Activated CD4-positive, alpha-beta memory T cell treated with anti-CD3 and anti-CD28 coated beads for 36 hours (primary cell): ENCODE measurements at regions not wholly inside any gene's neighbourhood (a gene's known extent, or its start where the extent isn't known, plus 50 kb on each side); places are given as distances from the start of the nearest gene placed in this dataset.

Source experiments
- CTCF ChIA-PET: fragments of 350-600 bp; sonication (Branson Sonifier 250); formaldehyde crosslinking; loops from one replicate; lab custom pipeline; 2021; ENCODE audit warnings: antibody characterized with exemption, inconsistent platforms; lab: Charles Lee
- POLR2A ChIA-PET: fragments of 350-600 bp; sonication (Branson Sonifier 250); formaldehyde crosslinking; loops from one replicate; lab custom pipeline; 2021; ENCODE audit warnings: antibody characterized with exemption; lab: Charles Lee
- DNase-seq: peaks from one replicate; pipeline ENCODE4 v3.0.0-alpha.2; 2020
- H3K27ac Mint-ChIP-seq: one replicate; pipeline ENCODE4 v1.8.0; 2021; ENCODE audit warnings: mixed read lengths
- H3K27me3 Mint-ChIP-seq: one replicate; pipeline ENCODE4 v1.8.0; 2021; ENCODE audit warnings: mixed read lengths
- H3K36me3 Mint-ChIP-seq: one replicate; pipeline ENCODE4 v1.8.0; 2021; ENCODE audit warnings: mixed read lengths
- H3K4me1 Mint-ChIP-seq: one replicate; pipeline ENCODE4 v1.8.0; 2021; ENCODE audit warnings: low read depth, mixed read lengths
- H3K4me3 Mint-ChIP-seq: one replicate; pipeline ENCODE4 v1.8.0; 2021; ENCODE audit warnings: mild to moderate bottlenecking, mixed read lengths
- H3K9me3 Mint-ChIP-seq: one replicate; pipeline ENCODE4 v1.8.0; 2021; ENCODE audit warnings: mixed read lengths
- intact Hi-C: fragments of 100-400 bp; cut with micrococcal nuclease; formaldehyde crosslinking; loops from one replicate; pipeline ENCODE4 v1.15.1; 2023

DNA sequence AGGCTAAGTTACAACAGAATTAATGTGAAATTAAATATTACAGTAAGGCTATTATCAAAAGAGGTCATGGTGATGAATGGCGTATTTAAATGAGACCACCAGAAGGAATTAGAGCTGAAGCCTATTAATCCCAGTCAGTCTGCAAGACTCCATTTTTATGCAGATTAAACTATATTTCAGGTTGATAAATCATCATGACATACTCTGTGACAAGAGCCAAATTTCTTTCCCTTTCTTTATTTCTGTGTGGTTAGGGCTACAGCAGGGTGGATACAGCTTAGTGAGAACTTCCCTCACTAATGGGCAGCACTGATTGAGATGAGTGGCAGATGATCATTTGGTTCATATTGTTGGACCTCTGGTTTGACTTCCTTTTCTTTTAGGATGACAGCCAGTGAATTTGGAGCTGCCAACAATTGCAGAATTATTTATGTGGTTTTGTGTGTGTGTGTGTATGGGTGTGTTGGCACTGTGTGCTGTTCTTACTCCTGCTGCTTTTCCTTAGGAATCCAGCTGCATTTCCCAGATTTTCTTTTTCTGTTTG is 481.3 kb downstream of the PIK3C3 start:
- ChIA-PET POLR2A (no interaction called here), CTCF (no interaction called here)
- Mint-ChIP-seq H3K36me3 (no peaks in the 10 kb centered on the region), H3K27me3 (no peaks in the 10 kb centered on the region), H3K4me3 (no peak overlapping the region), H3K4me1 (no peaks in the 10 kb centered on the region), H3K9me3 (peaks cover 6% of the 10 kb centered on the region), H3K27ac (no peak overlapping the region)
- DNase-seq = no peak
- intact Hi-C loops = no loop called here

DNA sequence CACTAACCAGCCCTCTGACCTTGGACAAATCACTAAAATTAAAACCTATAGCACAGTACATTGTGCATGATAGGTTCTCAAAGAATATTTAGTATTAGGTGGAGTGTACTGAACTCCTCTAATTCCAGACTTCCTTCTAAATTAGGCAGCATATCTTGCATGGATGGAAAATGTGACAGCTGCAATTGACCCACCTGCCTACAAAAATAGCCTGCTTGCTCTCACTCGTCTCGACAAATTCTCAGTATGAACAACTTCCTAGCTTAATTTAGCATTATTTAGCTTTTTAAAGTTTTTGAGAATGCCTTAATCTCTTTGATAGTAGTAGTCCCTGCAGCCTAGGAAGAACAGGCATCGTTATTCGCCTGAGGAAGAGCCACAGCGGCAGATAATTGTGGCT is 482.0 kb downstream of the PIK3C3 start:
- Mint-ChIP-seq H3K9me3 (peaks cover 6% of the 10 kb centered on the region), H3K27ac (no peak overlapping the region), H3K27me3 (no peaks in the 10 kb centered on the region), H3K36me3 (no peaks in the 10 kb centered on the region), H3K4me1 (no peaks in the 10 kb centered on the region), H3K4me3 (no peak overlapping the region)
- DNase-seq = no peak
- intact Hi-C loops = no loop called here
- CTCF ChIA-PET = no interaction called here
- POLR2A ChIA-PET = no interaction called here

DNA sequence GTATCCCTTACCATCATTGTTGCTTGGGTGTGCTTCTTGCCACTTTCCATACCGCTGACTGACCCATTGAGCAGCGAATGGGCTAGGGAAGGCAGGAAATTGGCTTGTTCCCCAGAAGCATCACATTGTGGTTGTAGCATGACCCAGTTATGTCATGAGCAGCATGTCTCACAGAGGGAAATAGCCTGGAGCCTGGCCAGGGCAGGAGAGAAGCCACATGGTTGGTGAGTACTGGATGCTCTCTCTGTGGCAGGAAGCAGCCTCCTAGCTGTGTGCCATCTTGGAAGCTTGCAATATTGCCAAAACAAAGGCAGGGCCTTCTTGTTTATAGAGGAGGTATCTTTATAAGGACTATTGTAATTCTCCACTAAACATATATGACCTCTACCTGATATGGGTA is 482.6 kb downstream of the PIK3C3 start:
- Mint-ChIP-seq H3K4me1 (no peaks in the 10 kb centered on the region), H3K27me3 (no peaks in the 10 kb centered on the region), H3K27ac (no peak overlapping the region), H3K36me3 (no peaks in the 10 kb centered on the region), H3K4me3 (no peak overlapping the region), H3K9me3 (peaks cover 6% of the 10 kb centered on the region)
- intact Hi-C loops = no loop called here
- DNase-seq = no peak
- POLR2A ChIA-PET = no interaction called here
- CTCF ChIA-PET = no interaction called here

DNA sequence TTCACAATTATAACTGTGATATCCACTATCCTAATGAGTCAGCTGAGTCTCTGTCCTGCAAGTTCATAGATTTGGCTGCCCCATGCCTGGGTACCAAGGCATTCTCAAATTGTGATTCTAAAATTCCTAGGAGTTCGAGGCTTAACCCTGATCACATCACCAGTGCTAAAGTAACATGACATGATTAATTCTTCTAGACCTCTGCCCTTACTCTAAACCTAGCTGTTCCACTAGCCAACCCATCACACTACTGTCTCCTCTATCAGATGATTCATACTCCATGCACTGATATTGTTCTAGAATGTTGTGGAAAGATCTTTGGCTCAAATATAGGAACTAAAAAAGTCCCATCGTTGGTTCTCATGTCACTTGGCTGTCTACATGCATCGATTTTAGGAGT is 487.6 kb downstream of the PIK3C3 start:
- peaks cover 19% of the 10 kb centered on the region for H3K9me3 Mint-ChIP-seq
- H3K4me3 Mint-ChIP-seq = no peak overlapping the region
- H3K36me3 Mint-ChIP-seq = no peaks in the 10 kb centered on the region
- no peaks in the 10 kb centered on the region for H3K4me1 Mint-ChIP-seq
- ChIA-PET POLR2A (no interaction called here), CTCF (no interaction called here)
- H3K27me3 Mint-ChIP-seq = no peaks in the 10 kb centered on the region
- intact Hi-C loops = no loop called here
- no peak for DNase-seq
- H3K27ac Mint-ChIP-seq = no peak overlapping the region

DNA sequence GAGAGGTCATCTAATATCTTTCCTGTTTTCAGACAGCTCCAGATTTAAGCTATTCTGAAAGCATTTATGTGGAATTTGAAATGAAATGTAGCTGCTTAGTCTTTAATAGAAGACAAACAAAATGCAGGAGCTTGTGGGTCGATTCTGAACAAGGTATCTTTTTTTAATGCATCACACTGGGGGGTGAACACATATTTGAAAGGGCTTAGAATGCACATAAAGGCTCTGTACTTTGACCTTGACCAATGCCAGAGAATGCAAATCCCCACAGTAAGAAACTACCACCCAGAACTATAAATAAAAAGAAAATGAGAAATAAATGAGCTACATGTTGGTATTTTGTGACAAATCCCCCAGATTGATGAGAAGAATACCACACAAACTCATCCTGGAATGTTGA is 489.3 kb downstream of the PIK3C3 start:
- intact Hi-C loops = no loop called here

DNA sequence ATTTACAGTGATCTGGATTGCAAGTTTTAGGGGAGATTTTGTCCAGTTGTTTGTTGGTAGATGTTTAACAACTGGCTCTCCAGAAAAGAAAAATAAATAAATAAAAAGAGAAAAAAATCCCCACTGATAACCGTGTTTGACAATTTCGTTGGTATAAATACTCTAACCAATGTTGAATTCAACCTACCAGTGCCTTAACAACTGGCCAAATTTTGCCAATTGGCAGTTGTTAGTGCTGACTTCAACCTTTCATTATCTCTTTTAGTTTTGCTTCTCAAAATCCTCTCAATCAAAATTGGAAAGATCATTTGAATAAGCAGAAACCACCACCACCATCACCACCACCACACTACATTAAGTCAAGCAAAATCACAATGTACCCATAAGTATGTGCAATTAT is 490.3 kb downstream of the PIK3C3 start:
- no peak overlapping the region for H3K27ac Mint-ChIP-seq
- intact Hi-C loops = no loop called here
- peaks cover 26% of the 10 kb centered on the region for H3K9me3 Mint-ChIP-seq
- ChIA-PET POLR2A (no interaction called here), CTCF (interaction anchor here (0.6 kb wide), 1 partner anchor 1857 kb away, joined by 3 read pairs; no protein-coding TSS in a partner anchor)
- H3K36me3 Mint-ChIP-seq = no peaks in the 10 kb centered on the region
- DNase-seq = no peak
- H3K4me3 Mint-ChIP-seq = no peak overlapping the region
- H3K4me1 Mint-ChIP-seq = no peaks in the 10 kb centered on the region
- H3K27me3 Mint-ChIP-seq = no peaks in the 10 kb centered on the region

More for the DNA sequence above, 489.3 kb downstream of the PIK3C3 start:
- H3K4me1 Mint-ChIP-seq = no peaks in the 10 kb centered on the region
- H3K9me3 Mint-ChIP-seq = peaks cover 26% of the 10 kb centered on the region
- CTCF ChIA-PET = no interaction called here
- DNase-seq = no peak
- H3K36me3 Mint-ChIP-seq = no peaks in the 10 kb centered on the region
- no peaks in the 10 kb centered on the region for H3K27me3 Mint-ChIP-seq
- H3K27ac Mint-ChIP-seq = no peak overlapping the region
- no peak overlapping the region for H3K4me3 Mint-ChIP-seq
- POLR2A ChIA-PET = no interaction called here

DNA sequence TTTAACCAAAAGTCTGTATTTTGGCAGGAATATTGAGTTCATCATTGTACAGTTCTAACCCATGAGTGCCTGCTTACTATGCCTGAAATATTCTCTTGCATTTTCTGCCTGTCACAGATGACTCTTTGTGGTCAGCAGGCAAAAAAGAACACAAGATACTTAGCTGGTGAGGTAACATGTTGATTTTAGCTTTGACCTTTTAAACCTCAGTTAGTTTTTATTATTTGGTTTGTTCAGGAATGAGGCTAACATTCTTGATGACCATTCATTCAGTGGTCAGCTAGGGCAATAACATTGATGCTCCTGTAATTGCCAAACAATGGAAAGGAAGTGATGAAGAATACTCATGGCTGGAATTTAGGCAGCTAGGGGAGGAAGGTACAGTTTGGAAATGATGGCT is 491.2 kb downstream of the PIK3C3 start:
- H3K27me3 Mint-ChIP-seq = no peaks in the 10 kb centered on the region
- no peak for DNase-seq
- no peaks in the 10 kb centered on the region for H3K36me3 Mint-ChIP-seq
- H3K4me3 Mint-ChIP-seq = no peak overlapping the region
- H3K9me3 Mint-ChIP-seq = peaks cover 26% of the 10 kb centered on the region
- POLR2A ChIA-PET = no interaction called here
- CTCF ChIA-PET = no interaction called here
- H3K27ac Mint-ChIP-seq = no peak overlapping the region
- intact Hi-C loops = no loop called here
- H3K4me1 Mint-ChIP-seq = no peaks in the 10 kb centered on the region

DNA sequence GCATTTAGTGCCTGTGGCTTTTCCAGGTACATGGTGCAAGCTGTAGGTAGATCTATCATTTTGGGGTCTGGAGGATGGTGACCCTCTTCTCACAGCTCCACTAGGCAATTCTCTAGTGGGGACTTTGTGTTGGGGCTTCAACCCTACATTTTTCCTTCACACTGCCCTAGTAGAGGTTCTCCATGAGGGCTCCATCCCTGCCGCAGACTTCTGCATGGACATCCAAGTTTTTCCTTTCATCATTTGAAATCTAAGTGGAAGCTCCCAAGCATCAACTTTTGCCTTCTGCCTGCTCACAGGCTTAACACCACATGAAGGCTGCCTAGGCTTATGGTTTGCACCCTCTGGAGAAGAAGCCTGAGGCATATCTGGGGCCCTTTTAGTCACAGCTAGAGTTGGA is 492.7 kb downstream of the PIK3C3 start:
- H3K27ac Mint-ChIP-seq = no peak overlapping the region
- no peaks in the 10 kb centered on the region for H3K4me1 Mint-ChIP-seq
- intact Hi-C loops = no loop called here
- H3K4me3 Mint-ChIP-seq = no peak overlapping the region
- H3K9me3 Mint-ChIP-seq = peaks cover 26% of the 10 kb centered on the region
- no peak for DNase-seq
- no peaks in the 10 kb centered on the region for H3K36me3 Mint-ChIP-seq
- H3K27me3 Mint-ChIP-seq = no peaks in the 10 kb centered on the region
- CTCF ChIA-PET = no interaction called here
- POLR2A ChIA-PET = no interaction called here

DNA sequence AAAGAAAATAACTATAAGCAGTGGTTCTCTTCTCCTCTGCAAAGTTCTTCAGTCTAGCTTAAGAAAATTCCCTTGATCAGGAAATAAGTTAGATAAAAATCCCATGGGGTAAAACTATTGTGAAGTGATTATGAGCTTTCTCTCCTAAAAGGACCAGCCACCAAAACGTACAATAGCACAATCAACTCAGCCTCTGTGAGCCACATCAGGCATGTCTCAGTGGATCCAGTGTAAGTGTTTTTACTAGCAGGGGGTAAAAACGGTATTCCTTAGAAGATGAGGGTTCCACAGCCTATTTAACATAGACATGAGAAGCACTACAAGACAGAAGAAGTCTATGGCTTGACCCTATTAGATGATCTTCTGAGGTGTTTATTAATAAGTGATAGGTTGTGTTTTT is 503.2 kb downstream of the PIK3C3 start:
- POLR2A ChIA-PET = no interaction called here
- intact Hi-C loops = no loop called here
- CTCF ChIA-PET = interaction anchor here (0.6 kb wide), 1 partner anchor 524 kb away, joined by 3 read pairs; no protein-coding TSS in a partner anchor
- Mint-ChIP-seq H3K9me3 (no peaks in the 10 kb centered on the region), H3K4me3 (no peak overlapping the region), H3K27me3 (no peaks in the 10 kb centered on the region), H3K27ac (no peak overlapping the region), H3K4me1 (no peaks in the 10 kb centered on the region), H3K36me3 (no peaks in the 10 kb centered on the region)
- no peak for DNase-seq

DNA sequence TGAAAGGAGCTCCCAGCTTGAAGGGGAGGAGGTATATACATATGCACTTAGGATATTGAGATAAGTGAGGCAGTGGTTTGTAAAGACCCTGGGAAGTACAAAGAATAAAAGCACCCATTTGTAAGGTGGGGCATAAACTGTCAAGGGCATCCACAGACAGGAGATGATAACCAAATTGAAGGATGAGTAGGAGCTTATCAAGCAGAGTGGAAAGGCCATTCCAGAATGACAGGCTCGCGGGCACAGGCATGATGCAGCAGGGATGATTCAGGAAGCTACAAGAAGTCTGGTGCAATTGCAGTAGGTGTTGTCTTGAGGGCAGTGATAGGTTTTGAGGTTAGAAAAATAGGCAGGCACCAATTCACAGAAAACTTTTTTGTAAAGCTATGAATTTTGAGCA is 504.8 kb downstream of the PIK3C3 start:
- Mint-ChIP-seq H3K4me1 (no peaks in the 10 kb centered on the region), H3K27me3 (no peaks in the 10 kb centered on the region), H3K36me3 (no peaks in the 10 kb centered on the region), H3K4me3 (no peak overlapping the region), H3K9me3 (no peaks in the 10 kb centered on the region), H3K27ac (no peak overlapping the region)
- intact Hi-C loops = no loop called here
- no peak for DNase-seq
- CTCF ChIA-PET = interaction anchor here (0.7 kb wide), 1 partner anchor 64 kb away, joined by 3 read pairs; no protein-coding TSS in a partner anchor
- POLR2A ChIA-PET = no interaction called here

DNA sequence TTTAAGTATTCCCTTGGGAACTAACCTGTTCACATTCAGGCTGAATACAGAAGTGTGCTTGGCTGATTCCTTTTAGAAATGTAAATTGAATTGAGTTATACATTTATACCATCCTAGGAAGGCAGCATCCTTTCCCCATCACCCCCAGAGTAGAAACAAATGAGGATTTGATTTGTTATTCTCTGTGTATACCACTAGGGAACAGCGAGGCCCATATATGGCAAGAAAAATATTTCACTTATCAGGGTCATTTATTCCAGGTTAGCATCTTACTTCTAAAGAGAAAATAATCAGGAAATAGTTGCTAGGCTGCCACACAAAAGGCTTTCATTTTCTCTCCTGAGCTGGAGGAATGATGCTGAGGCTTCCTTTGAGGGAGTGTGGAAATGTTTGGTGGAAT is 516.9 kb downstream of the PIK3C3 start:
- CTCF ChIA-PET = no interaction called here
- no peaks in the 10 kb centered on the region for H3K27me3 Mint-ChIP-seq
- H3K36me3 Mint-ChIP-seq = no peaks in the 10 kb centered on the region
- no peaks in the 10 kb centered on the region for H3K9me3 Mint-ChIP-seq
- no peaks in the 10 kb centered on the region for H3K4me1 Mint-ChIP-seq
- intact Hi-C loops = no loop called here
- no peak overlapping the region for H3K4me3 Mint-ChIP-seq
- DNase-seq = no peak
- no peak overlapping the region for H3K27ac Mint-ChIP-seq
- POLR2A ChIA-PET = no interaction called here

DNA sequence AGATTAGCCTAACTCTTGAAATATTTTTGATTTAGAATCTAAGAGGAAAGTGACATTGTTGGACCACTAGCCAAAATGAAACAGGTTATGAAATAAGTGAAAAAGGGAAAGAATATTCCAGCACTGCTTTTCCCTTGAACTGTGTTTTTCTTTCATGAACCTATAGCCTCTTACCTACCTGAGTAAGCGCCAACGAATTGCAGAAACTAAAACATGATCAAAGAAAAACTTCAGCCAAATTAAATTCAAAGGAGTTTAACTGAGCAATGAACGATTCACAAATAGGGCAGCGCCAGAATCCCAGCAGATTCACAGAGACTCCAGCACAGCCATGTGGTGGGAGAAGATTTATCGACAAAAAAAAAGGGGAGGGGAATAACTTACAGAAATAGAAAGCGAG is 518.6 kb downstream of the PIK3C3 start:
- Mint-ChIP-seq H3K9me3 (no peaks in the 10 kb centered on the region), H3K4me3 (no peak overlapping the region), H3K27me3 (no peaks in the 10 kb centered on the region), H3K4me1 (no peaks in the 10 kb centered on the region), H3K36me3 (no peaks in the 10 kb centered on the region), H3K27ac (no peak overlapping the region)
- DNase-seq = no peak
- ChIA-PET POLR2A (no interaction called here), CTCF (no interaction called here)
- intact Hi-C loops = no loop called here

DNA sequence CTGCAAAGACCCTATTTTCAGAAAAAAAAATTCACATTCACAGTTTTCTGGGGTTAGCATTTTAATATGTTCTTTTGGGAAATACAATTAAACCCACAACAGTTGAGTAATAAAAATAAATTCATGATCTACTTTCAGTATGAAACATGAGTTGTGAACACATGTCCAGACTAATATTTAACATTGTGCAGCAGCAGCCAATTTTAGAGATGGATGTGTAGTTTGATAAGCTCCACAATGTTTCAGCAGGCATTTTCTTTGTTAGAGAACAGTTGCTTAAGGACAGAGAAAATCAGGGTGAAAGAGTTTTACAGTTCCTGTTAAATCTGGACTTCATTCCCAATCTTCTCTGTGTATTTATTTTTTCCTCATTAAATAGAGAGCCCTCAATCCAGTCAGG is 519.5 kb downstream of the PIK3C3 start:
- DNase-seq = no peak
- CTCF ChIA-PET = no interaction called here

More for the DNA sequence above, 519.5 kb downstream of the PIK3C3 start:
- no peak overlapping the region for H3K4me3 Mint-ChIP-seq
- intact Hi-C loops = no loop called here
- no peaks in the 10 kb centered on the region for H3K4me1 Mint-ChIP-seq
- no peak overlapping the region for H3K27ac Mint-ChIP-seq
- H3K9me3 Mint-ChIP-seq = no peaks in the 10 kb centered on the region
- no peaks in the 10 kb centered on the region for H3K27me3 Mint-ChIP-seq
- H3K36me3 Mint-ChIP-seq = no peaks in the 10 kb centered on the region
- POLR2A ChIA-PET = no interaction called here
